ENCODE measurements at regions not wholly inside any gene's neighbourhood (a gene's known extent, or its start where the extent isn't known, plus 50 kb on each side); places are given as distances from the start of the nearest gene placed in this dataset.
"Not testable (repeated sequence)": the region's sequence is repeated elsewhere in the genome, so short reads cannot be mapped to it uniquely, and the experiment has no call there.

- no peak for DNase-seq
These were observed 154.7 kb downstream of the KCNJ2 start for GRCh38 chr17:70324031-70324430.

GRCh38 chr17:70327279-70327678, 157.9 kb downstream of the KCNJ2 start:
- DNase-seq: no peak

GRCh38 chr17:70327723-70328122, 158.4 kb downstream of the KCNJ2 start:
- DNase-seq: no peak

- DNase-seq: no peak
These were observed 160.4 kb downstream of the KCNJ2 start for GRCh38 chr17:70329721-70330120.

- not testable (repeated sequence) for DNase-seq
These were observed 161.7 kb downstream of the KCNJ2 start for GRCh38 chr17:70331066-70331465.

- no peak for DNase-seq
These were observed 163.3 kb downstream of the KCNJ2 start for GRCh38 chr17:70332356-70333210.

- no peak for DNase-seq
These were observed 167.1 kb downstream of the KCNJ2 start for GRCh38 chr17:70336411-70336810.

- DNase-seq: no peak
These were observed 169.6 kb downstream of the KCNJ2 start for GRCh38 chr17:70338946-70339354.

- no peak for DNase-seq
These were observed 173.8 kb downstream of the KCNJ2 start for GRCh38 chr17:70343114-70343513.

- DNase-seq: no peak
These were observed 175.2 kb downstream of the KCNJ2 start for GRCh38 chr17:70344386-70345060.

GRCh38 chr17:70345061-70345460, 175.7 kb downstream of the KCNJ2 start:
- no peak for DNase-seq

- DNase-seq: no peak
These were observed 183.5 kb downstream of the KCNJ2 start for GRCh38 chr17:70352834-70353233.

- DNase-seq: no peak
These were observed 184.2 kb downstream of the KCNJ2 start for GRCh38 chr17:70353408-70354092.

GRCh38 chr17:70355185-70355584, 185.9 kb downstream of the KCNJ2 start:
- no peak for DNase-seq

- DNase-seq: no peak
These were observed 187.9 kb downstream of the KCNJ2 start for GRCh38 chr17:70357190-70357589.

- no peak for DNase-seq
These were observed 195.8 kb downstream of the KCNJ2 start for GRCh38 chr17:70365091-70365583.

- no peak for DNase-seq
These were observed 197.1 kb downstream of the KCNJ2 start for GRCh38 chr17:70366386-70366785.

- no peak for DNase-seq
These were observed 198.7 kb downstream of the KCNJ2 start for GRCh38 chr17:70368011-70368410.

- no peak for DNase-seq
These were observed 200.1 kb downstream of the KCNJ2 start for GRCh38 chr17:70369391-70369790.

- no peak for DNase-seq
These were observed 201.5 kb downstream of the KCNJ2 start for GRCh38 chr17:70370816-70371215.

GRCh38 chr17:70373369-70373768, 204.0 kb downstream of the KCNJ2 start:
- DNase-seq: no peak

GRCh38 chr17:70374496-70374895, 205.2 kb downstream of the KCNJ2 start:
- DNase-seq: no peak

- DNase-seq: no peak
These were observed 206.1 kb downstream of the KCNJ2 start for GRCh38 chr17:70375406-70375805.
